Trophoblast cell (in vitro differentiated cells and primary cell): ENCODE measurements at regions not wholly inside any gene's neighbourhood (a gene's known extent, or its start where the extent isn't known, plus 50 kb on each side); places are given as distances from the start of the nearest gene placed in this dataset.

Experiments used
- DNase-seq, 2 donors: peaks; one replicate each; pipeline ENCODE4 v3.0.0-alpha.2; 2016
- H2AFZ ChIP-seq: 2 replicates; pipeline ENCODE4 v1.6.1; 2013; ENCODE audit warnings: low read length, moderate library complexity, mild to moderate bottlenecking; ENCODE audit not compliant: insufficient read depth, poor library complexity
- H2AK5ac ChIP-seq: 2 replicates; pipeline ENCODE4 v1.6.1; 2013; ENCODE audit warnings: mild to moderate bottlenecking, low read length
- H2BK120ac ChIP-seq: 2 replicates; pipeline ENCODE4 v1.6.1; 2013; ENCODE audit warnings: low read length, mild to moderate bottlenecking, moderate library complexity; ENCODE audit not compliant: insufficient read depth, poor library complexity
- H2BK12ac ChIP-seq: 2 replicates; pipeline ENCODE4 v1.6.1; 2013; ENCODE audit warnings: mild to moderate bottlenecking, low read length, moderate library complexity
- H2BK5ac ChIP-seq: 2 replicates; pipeline ENCODE4 v1.6.1; 2013; ENCODE audit warnings: low read length, low read depth, moderate library complexity, mild to moderate bottlenecking; ENCODE audit not compliant: poor library complexity
- H3K14ac ChIP-seq: 2 replicates; pipeline ENCODE4 v1.6.1; 2013; ENCODE audit warnings: mild to moderate bottlenecking, low read length
- H3K18ac ChIP-seq: 2 replicates; pipeline ENCODE4 v1.6.1; 2013; ENCODE audit warnings: mild to moderate bottlenecking, low read length
- H3K23ac ChIP-seq: 2 replicates; pipeline ENCODE4 v1.6.1; 2013; ENCODE audit warnings: low read length
- H3K27ac ChIP-seq: 2 replicates; pipeline ENCODE4 v1.5.1; 2013; ENCODE audit warnings: low read depth, mild to moderate bottlenecking, inconsistent platforms, low read length, moderate library complexity
- H3K27me3 ChIP-seq: 2 replicates; pipeline ENCODE4 v1.6.1; 2013; ENCODE audit warnings: inconsistent platforms, mild to moderate bottlenecking, low read length, moderate library complexity; ENCODE audit not compliant: insufficient read depth
- H3K36me3 ChIP-seq, 2 experiments: 1 replicate in 1 of 2; 2 replicates in 1 of 2; pipeline ENCODE4 v1.6.1; 2013; ENCODE audit warnings: low read length in 2 of 2, mild to moderate bottlenecking in 2 of 2, moderate library complexity in 1 of 2; ENCODE audit not compliant: insufficient read depth in 2 of 2, control insufficient read depth in 1 of 2
- H3K4ac ChIP-seq: 2 replicates; pipeline ENCODE4 v1.6.1; 2013; ENCODE audit warnings: low read depth, mild to moderate bottlenecking, low read length, moderate library complexity
- H3K4me1 ChIP-seq, 2 experiments: 1 replicate in 1 of 2; 2 replicates in 1 of 2; pipeline ENCODE4 v1.6.1; 2013; ENCODE audit warnings: low read length in 2 of 2, mild to moderate bottlenecking in 2 of 2, moderate library complexity in 1 of 2; ENCODE audit not compliant: insufficient read depth in 2 of 2, control insufficient read depth in 1 of 2
- H3K4me2 ChIP-seq: 2 replicates; pipeline ENCODE4 v1.6.1; 2013; ENCODE audit warnings: inconsistent platforms, mild to moderate bottlenecking, low read length, moderate library complexity
- H3K4me3 ChIP-seq: 2 replicates; pipeline ENCODE4 v1.5.1; 2013; ENCODE audit warnings: mild to moderate bottlenecking, low read depth, low read length, inconsistent platforms
- H3K79me1 ChIP-seq: one replicate; pipeline ENCODE4 v1.6.1; 2013; ENCODE audit warnings: low read length
- H3K79me2 ChIP-seq: 2 replicates; pipeline ENCODE4 v1.6.1; 2013; ENCODE audit warnings: low read length, mild to moderate bottlenecking; ENCODE audit not compliant: control insufficient read depth, insufficient read depth, poor library complexity
- H3K9ac ChIP-seq: 2 replicates; pipeline ENCODE4 v1.6.1; 2013; ENCODE audit warnings: mild to moderate bottlenecking, low read length
- H3K9me3 ChIP-seq: 2 replicates; pipeline ENCODE4 v1.6.1; 2013; ENCODE audit warnings: low read depth, mild to moderate bottlenecking, control low read depth, inconsistent platforms, low read length; ENCODE audit not compliant: insufficient read depth
- H4K12ac ChIP-seq: 2 replicates; pipeline ENCODE4 v1.6.1; 2013; ENCODE audit warnings: low read depth, mild to moderate bottlenecking, low read length, moderate library complexity
- H4K8ac ChIP-seq: 2 replicates; pipeline ENCODE4 v1.6.1; 2013; ENCODE audit warnings: low read depth, mild to moderate bottlenecking, low read length, moderate library complexity
- H4K91ac ChIP-seq: one replicate; pipeline ENCODE4 v1.6.1; 2013; ENCODE audit warnings: low read depth, mild to moderate bottlenecking, low read length, moderate library complexity
- WGBS: extraction: QIAGEN DNeasy Blood & Tissue Kit; methylation state at CpG from one replicate; pipeline ENCODE4 v1.1.7; 2013; ENCODE audit warnings: missing lambda C conversion rate; ENCODE audit not compliant: insufficient read length, insufficient coverage; ENCODE audit errors: extremely low coverage; 5-methylcytosine and 5-hydroxymethylcytosine counted together

DNA sequence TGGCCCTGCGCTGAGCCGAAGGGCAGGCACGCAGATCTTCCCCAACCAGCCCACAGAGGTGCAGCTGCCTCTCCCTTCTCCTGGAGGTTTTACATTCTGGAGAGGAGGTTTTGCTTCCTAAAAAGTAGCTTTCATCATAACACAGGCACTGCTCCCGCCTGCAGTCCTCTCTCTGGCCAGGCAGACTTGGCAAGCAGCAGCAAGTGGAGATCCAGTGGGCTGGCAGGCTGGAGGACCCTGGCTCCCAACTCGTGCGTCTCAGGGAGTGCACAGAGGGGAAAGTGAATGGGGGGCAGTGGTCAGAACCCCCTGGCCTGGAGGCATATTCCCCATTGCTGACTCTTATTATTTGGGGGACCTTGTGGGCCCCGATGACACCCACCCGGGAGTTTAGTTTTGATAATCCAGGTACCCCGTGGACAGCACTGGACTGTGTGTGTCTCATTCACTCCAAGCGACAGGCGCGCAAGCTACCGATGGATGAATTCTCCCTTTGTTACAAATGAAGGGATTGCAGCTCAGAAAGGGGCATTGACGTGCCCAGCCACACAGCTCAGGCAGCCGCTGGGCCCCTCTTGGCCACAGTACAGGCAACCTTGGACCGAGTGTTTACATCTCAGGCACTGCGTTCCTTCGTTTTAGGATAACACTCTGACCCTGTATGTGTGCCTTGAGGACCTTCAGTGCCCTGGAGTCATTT lies 1223.9 kb downstream of the BRD1 start:
- Histone ChIP-seq H3K36me3 (no peaks in the 10 kb centered on the region), H2BK12ac (no peak overlapping the region), H3K79me1 (no peaks in the 10 kb centered on the region), H3K79me2 (no peaks in the 10 kb centered on the region), H4K12ac (no peak overlapping the region), H4K91ac (no peak overlapping the region), H3K4ac (no peak overlapping the region), H2AK5ac (no peak overlapping the region), H3K4me3 (no peak overlapping the region), H4K8ac (no peak overlapping the region), H2AFZ (no peak overlapping the region), H3K9me3 (peaks cover 8% of the 10 kb centered on the region), H3K4me1 (no peaks in the 10 kb centered on the region), H3K27ac (no peak overlapping the region), H3K4me2 (no peak overlapping the region), H3K23ac (no peak overlapping the region), H3K14ac (no peak overlapping the region), H3K9ac (no peak overlapping the region), H3K27me3 (no peaks in the 10 kb centered on the region), H3K18ac (no peak overlapping the region), H2BK5ac (no peak overlapping the region), H2BK120ac (no peak overlapping the region)
- no CpG with 5 or more reads among the region's 18 CpGs for WGBS
- DNase-seq: no peak

DNA sequence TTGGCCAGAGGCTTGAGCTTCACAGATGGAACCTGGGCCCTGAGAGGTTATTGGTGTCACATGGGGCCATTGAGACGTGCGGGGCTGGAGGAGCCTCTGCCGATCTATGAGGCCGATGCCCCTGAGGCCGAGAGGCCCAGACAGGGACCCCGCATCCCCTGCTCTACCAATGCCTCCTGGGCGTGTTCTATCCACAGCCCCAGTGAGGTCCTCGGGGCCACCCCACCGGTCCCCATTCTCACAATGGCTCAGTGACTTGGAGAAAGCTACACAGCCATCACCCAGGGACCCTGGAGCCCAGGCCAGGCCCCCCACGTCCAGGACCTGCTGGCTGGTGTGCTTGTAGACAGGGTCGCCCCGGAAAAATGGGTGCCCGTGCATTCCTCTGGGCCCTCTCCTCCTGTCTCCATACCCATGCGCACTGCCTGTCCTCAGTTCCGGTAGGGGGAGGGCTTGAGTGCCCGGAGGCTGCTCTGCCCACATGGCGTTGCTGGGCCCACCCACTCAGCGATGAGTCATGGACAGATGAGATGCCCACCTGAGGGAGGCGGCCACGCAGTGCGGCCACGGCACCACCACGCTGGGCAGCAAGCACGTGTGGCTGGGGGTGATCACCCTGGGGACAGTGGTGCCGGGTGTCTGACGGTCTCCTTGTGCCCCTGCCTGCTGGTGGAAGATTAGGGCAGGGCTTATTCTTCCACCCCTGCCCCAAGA lies 1224.7 kb downstream of the BRD1 start:
- H3K79me2 ChIP-seq: no peaks in the 10 kb centered on the region
- no peak overlapping the region for H3K14ac ChIP-seq
- H2BK5ac ChIP-seq: no peak overlapping the region
- no peaks in the 10 kb centered on the region for H3K79me1 ChIP-seq
- H4K8ac ChIP-seq: no peak overlapping the region
- no peaks in the 10 kb centered on the region for H3K36me3 ChIP-seq
- H4K12ac ChIP-seq: no peak overlapping the region
- no peak overlapping the region for H3K4me2 ChIP-seq
- H2BK12ac ChIP-seq: no peak overlapping the region
- H3K4me3 ChIP-seq: no peak overlapping the region
- H2BK120ac ChIP-seq: no peak overlapping the region
- no peak overlapping the region for H3K4ac ChIP-seq
- H3K18ac ChIP-seq: no peak overlapping the region
- H3K4me1 ChIP-seq: no peaks in the 10 kb centered on the region
- no peak for DNase-seq
- H3K9ac ChIP-seq: no peak overlapping the region
- H3K23ac ChIP-seq: no peak overlapping the region
- no peaks in the 10 kb centered on the region for H3K27me3 ChIP-seq
- no peak overlapping the region for H2AK5ac ChIP-seq
- WGBS: no CpG with 5 or more reads among the region's 26 CpGs
- no peak overlapping the region for H2AFZ ChIP-seq
- H3K27ac ChIP-seq: no peak overlapping the region
- H4K91ac ChIP-seq: no peak overlapping the region
- H3K9me3 ChIP-seq: peaks cover 13% of the 10 kb centered on the region

DNA sequence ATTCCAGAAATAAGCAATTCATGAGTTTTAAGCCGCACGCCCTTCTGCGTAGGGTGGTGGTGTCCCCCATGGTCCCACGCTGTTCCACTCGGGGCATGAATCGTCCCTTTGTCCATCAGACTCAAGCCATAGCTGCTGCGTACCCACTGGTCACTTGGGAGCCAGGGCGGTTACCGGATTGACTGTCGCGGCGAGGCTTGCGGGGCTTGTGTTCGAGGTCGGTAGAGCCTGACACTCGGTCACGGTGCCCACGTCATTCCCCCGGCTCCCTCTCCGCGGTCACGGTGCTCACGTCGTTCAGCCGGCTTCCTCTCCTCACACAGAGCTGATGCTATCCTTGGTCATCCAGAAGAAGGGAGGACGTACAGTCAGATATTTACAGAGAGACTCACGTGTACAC lies 1227.0 kb downstream of the BRD1 start:
- no peak overlapping the region for H3K14ac ChIP-seq
- no peaks in the 10 kb centered on the region for H3K79me1 ChIP-seq
- H3K79me2 ChIP-seq: no peaks in the 10 kb centered on the region
- no peak for DNase-seq
- H3K27ac ChIP-seq: no peak overlapping the region
- no peak overlapping the region for H3K4ac ChIP-seq
- WGBS: no CpG with 5 or more reads among the region's 27 CpGs
- H2BK5ac ChIP-seq: no peak overlapping the region
- H2AK5ac ChIP-seq: no peak overlapping the region
- no peak overlapping the region for H2BK120ac ChIP-seq
- no peaks in the 10 kb centered on the region for H3K27me3 ChIP-seq
- no peaks in the 10 kb centered on the region for H3K36me3 ChIP-seq
- no peaks in the 10 kb centered on the region for H3K4me1 ChIP-seq
- H2AFZ ChIP-seq: no peak overlapping the region
- H3K4me2 ChIP-seq: no peak overlapping the region
- no peak overlapping the region for H4K8ac ChIP-seq
- no peak overlapping the region for H4K91ac ChIP-seq
- no peak overlapping the region for H3K9ac ChIP-seq
- H3K18ac ChIP-seq: no peak overlapping the region
- H2BK12ac ChIP-seq: no peak overlapping the region
- H3K23ac ChIP-seq: no peak overlapping the region
- no peak overlapping the region for H4K12ac ChIP-seq
- peaks cover 17% of the 10 kb centered on the region for H3K9me3 ChIP-seq
- no peak overlapping the region for H3K4me3 ChIP-seq

DNA sequence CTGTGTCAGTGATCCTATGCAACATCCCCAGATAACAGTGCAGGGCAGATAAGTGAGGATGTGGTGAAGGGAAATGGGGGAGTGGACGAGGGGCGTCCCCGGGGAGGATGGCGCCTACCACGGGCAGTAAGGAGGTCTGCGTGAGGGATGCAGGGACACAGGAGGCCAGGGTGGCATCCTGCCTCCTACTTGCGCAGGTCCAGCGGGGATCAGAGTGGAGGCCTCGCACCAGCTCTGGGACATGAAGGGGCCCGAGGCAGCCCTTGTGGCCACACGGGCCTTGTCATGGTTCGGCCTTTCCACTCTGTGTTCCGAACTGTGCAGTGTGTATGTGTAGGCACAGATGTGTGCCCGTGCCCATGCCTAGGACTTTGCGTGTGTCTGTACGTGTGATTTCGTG lies 1227.5 kb downstream of the BRD1 start:
- no peak overlapping the region for H3K18ac ChIP-seq
- H3K23ac ChIP-seq: no peak overlapping the region
- H3K27ac ChIP-seq: no peak overlapping the region
- no peaks in the 10 kb centered on the region for H3K36me3 ChIP-seq
- no peak overlapping the region for H2BK12ac ChIP-seq
- no peak overlapping the region for H2AK5ac ChIP-seq
- H3K27me3 ChIP-seq: no peaks in the 10 kb centered on the region
- H2BK120ac ChIP-seq: no peak overlapping the region
- no peak overlapping the region for H4K8ac ChIP-seq
- no peak overlapping the region for H3K9ac ChIP-seq
- H4K12ac ChIP-seq: no peak overlapping the region
- DNase-seq: no peak
- no peak overlapping the region for H3K4ac ChIP-seq
- no peak overlapping the region for H2AFZ ChIP-seq
- no peaks in the 10 kb centered on the region for H3K4me1 ChIP-seq
- H3K4me2 ChIP-seq: no peak overlapping the region
- no peak overlapping the region for H4K91ac ChIP-seq
- H3K9me3 ChIP-seq: peaks cover 16% of the 10 kb centered on the region
- H3K79me2 ChIP-seq: no peaks in the 10 kb centered on the region
- H3K79me1 ChIP-seq: no peaks in the 10 kb centered on the region
- WGBS: no CpG with 5 or more reads among the region's 17 CpGs
- H3K4me3 ChIP-seq: no peak overlapping the region
- no peak overlapping the region for H2BK5ac ChIP-seq
- no peak overlapping the region for H3K14ac ChIP-seq
